GM12891 (cell line): ENCODE measurements at regions not wholly inside any gene's neighbourhood (a gene's known extent, or its start where the extent isn't known, plus 50 kb on each side); places are given as distances from the start of the nearest gene placed in this dataset.

Source experiments
- POLR2A ChIP-seq: IDR thresholded peaks from 2 replicates; pipeline ENCODE4 v1.6.1; 2011; ENCODE audit warnings: low read depth, low read length, control low read depth
- POLR2AphosphoS5 ChIP-seq: IDR thresholded peaks from 2 replicates; pipeline ENCODE4 v1.6.1; 2011; ENCODE audit warnings: low read depth, low read length, control low read depth

GRCh38 chr5:91867799-91868198 is 484.7 kb upstream of the ARRDC3 start:
- TF ChIP-seq POLR2A = no peak
- TF ChIP-seq POLR2AphosphoS5 = no peak
